VCaP (cell line): ENCODE measurements at regions not wholly inside any gene's neighbourhood (a gene's known extent, or its start where the extent isn't known, plus 50 kb on each side); places are given as distances from the start of the nearest gene placed in this dataset.

Experiments used
- H3K27ac ChIP-seq: fragments of 450-650 bp; 2 replicates; pipeline ENCODE4 v1.5.1; 2017
- CTCF ChIP-seq: fragments of 450-650 bp; conservative IDR thresholded peaks from 2 replicates; pipeline ENCODE4 v1.5.1; 2017; ENCODE audit warnings: mild to moderate bottlenecking, moderate library complexity

GRCh38 chr14:104382361-104383087, 197.0 kb upstream of the C14orf180 start:
- no peak overlapping the region for H3K27ac ChIP-seq
- no peak for TF ChIP-seq CTCF

- TF ChIP-seq CTCF, result no peak
- H3K27ac ChIP-seq, result no peak overlapping the region
These were observed 196.2 kb upstream of the C14orf180 start for GRCh38 chr14:104383088-104383995.

- no peak overlapping the region for H3K27ac ChIP-seq
- TF ChIP-seq CTCF, result no peak
These were observed 195.4 kb upstream of the C14orf180 start for GRCh38 chr14:104383996-104384775.

GRCh38 chr14:104384776-104385071, 194.8 kb upstream of the C14orf180 start:
- no peak overlapping the region for H3K27ac ChIP-seq
- no peak for TF ChIP-seq CTCF

GRCh38 chr14:104385111-104385510, 194.5 kb upstream of the C14orf180 start:
- no peak overlapping the region for H3K27ac ChIP-seq
- no peak for TF ChIP-seq CTCF

- no peak overlapping the region for H3K27ac ChIP-seq
These were observed 193.9 kb upstream of the C14orf180 start for GRCh38 chr14:104385531-104386101.

More at GRCh38 chr14:104385531-104386101, 193.9 kb upstream of the C14orf180 start:
- no peak for TF ChIP-seq CTCF
